Adipocyte (in vitro differentiated cells): ENCODE measurements at regions not wholly inside any gene's neighbourhood (a gene's known extent, or its start where the extent isn't known, plus 50 kb on each side); places are given as distances from the start of the nearest gene placed in this dataset.
"Not testable (repeated sequence)": the region's sequence is repeated elsewhere in the genome, so short reads cannot be mapped to it uniquely, and the experiment has no call there.

ENCODE experiments used
- DNase-seq: peaks from one replicate; pipeline ENCODE4 v3.0.0-alpha.2; 2015; ENCODE audit warnings: low read depth
- H3K27me3 ChIP-seq: replicated peaks from 2 replicates; pipeline ENCODE4 v1.7.0; 2013; ENCODE audit warnings: mild to moderate bottlenecking, low read length, moderate library complexity; ENCODE audit not compliant: control insufficient read depth, insufficient read depth
- H3K36me3 ChIP-seq: 2 replicates; pipeline ENCODE4 v1.7.0; 2013; ENCODE audit warnings: low read length, mild to moderate bottlenecking, moderate library complexity; ENCODE audit not compliant: control insufficient read depth, insufficient read depth, severe bottlenecking
- H3K4me1 ChIP-seq: 2 replicates; pipeline ENCODE4 v1.7.0; 2013; ENCODE audit warnings: mild to moderate bottlenecking, low read length, moderate library complexity; ENCODE audit not compliant: control insufficient read depth, insufficient read depth
- H3K4me3 ChIP-seq: 2 replicates; pipeline ENCODE4 v1.7.0; 2013; ENCODE audit warnings: mild to moderate bottlenecking, low read length, moderate library complexity
- H3K9ac ChIP-seq: 2 replicates; pipeline ENCODE4 v1.7.0; 2013; ENCODE audit warnings: mild to moderate bottlenecking, low read length, moderate library complexity
- H3K9me3 ChIP-seq: 2 replicates; pipeline ENCODE4 v1.7.0; 2013; ENCODE audit warnings: mild to moderate bottlenecking, low read length, moderate library complexity; ENCODE audit not compliant: control insufficient read depth

DNA sequence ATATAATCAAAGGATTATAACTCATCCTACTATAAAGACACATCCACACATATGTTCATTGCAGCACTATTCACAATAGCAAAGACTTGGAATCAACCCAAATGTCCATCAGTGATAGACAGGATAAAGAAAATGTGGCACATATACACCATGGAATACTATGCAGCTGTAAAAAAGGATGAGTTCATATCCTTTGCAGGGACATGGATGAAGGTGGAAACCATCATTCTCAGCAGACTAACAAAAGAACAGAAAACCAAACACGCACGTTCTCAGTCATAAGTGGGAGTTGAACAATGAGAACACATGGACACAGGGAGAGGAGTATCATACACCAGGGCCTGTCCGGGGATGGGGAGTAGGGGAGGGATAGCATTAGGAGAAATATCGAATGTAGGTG is 253.0 kb upstream of the ID4 start:
- not testable (repeated sequence) for H3K27me3 ChIP-seq, H3K9ac ChIP-seq, DNase-seq, H3K4me3 ChIP-seq, H3K9me3 ChIP-seq, H3K4me1 ChIP-seq, H3K36me3 ChIP-seq

- Histone ChIP-seq H3K9ac (no peak overlapping the region), H3K4me3 (no peak overlapping the region), H3K27me3 (no peaks in the 10 kb centered on the region), H3K9me3 (no peaks in the 10 kb centered on the region), H3K36me3 (no peaks in the 10 kb centered on the region), H3K4me1 (peaks cover 2% of the 10 kb centered on the region)
- no peak for DNase-seq
Observed at GRCh38 chr6:19587238-19587942, 249.8 kb upstream of the ID4 start.

- Histone ChIP-seq H3K4me3 (no peak overlapping the region), H3K4me1 (peaks cover 2% of the 10 kb centered on the region), H3K9ac (no peak overlapping the region), H3K27me3 (no peaks in the 10 kb centered on the region), H3K9me3 (no peaks in the 10 kb centered on the region), H3K36me3 (no peaks in the 10 kb centered on the region)
- DNase-seq, result no peak
Observed at GRCh38 chr6:19590501-19591131, 246.6 kb upstream of the ID4 start.

DNA sequence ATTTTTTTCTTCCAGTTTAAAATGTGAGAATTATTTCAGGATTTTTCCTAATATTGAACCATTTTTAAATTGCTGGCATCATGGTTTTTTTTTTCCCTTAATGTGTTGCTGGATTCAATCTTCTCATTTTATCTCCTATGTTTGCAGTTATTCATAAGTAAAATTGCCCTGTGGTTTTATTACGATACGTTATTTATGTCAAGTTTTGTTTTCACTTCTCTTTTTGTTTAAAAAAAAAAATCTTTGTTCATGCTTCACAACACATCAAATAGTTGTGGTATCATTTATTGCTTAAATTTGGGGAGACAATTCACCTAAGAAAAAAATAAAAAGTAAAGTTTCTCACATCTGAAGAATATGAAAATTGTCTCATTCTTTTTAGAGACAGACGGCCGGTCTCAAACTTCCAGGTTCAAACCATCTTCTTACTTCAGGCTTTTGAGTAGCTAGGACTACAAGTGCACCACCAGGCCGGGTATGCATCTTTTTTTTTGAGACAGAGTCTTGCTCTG is 239.3 kb upstream of the ID4 start:
- Histone ChIP-seq H3K36me3 (no peaks in the 10 kb centered on the region), H3K4me3 (no peak overlapping the region), H3K4me1 (no peaks in the 10 kb centered on the region), H3K9ac (no peak overlapping the region), H3K9me3 (no peaks in the 10 kb centered on the region), H3K27me3 (no peaks in the 10 kb centered on the region)
- DNase-seq, result no peak

GRCh38 chr6:19599796-19600464 is 237.2 kb upstream of the ID4 start:
- no peaks in the 10 kb centered on the region for H3K4me1 ChIP-seq
- no peak for DNase-seq
- no peak overlapping the region for H3K9ac ChIP-seq
- H3K4me3 ChIP-seq, result no peak overlapping the region
- no peaks in the 10 kb centered on the region for H3K27me3 ChIP-seq
- H3K9me3 ChIP-seq, result no peaks in the 10 kb centered on the region
- no peaks in the 10 kb centered on the region for H3K36me3 ChIP-seq

DNA sequence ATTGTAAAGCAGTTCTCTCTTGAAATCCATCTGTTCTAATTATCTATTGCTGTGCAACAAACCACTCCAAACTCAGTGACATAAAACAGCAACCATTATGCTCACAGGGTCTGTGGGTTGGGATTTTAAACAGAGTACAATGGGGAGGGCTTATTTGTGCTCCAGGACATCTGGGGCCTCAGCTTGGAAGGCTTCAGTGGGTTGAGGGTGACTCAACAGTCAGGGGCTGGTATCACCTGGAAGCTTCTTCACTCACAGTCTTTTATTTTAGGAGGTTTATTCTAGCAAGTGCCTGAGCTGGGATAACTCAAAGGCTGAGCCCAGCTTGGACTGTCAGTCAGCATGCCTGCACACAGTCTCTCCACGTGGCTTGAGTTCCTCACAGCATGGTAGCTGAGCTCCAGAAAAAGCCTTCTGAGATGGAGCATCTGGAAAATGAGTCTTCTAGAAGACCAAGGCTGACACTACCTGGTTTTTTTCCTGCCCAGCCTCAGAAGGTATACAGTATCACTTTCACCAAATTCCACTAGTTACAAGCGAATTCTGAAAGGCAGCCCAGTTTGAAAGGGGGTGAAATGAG is 234.6 kb upstream of the ID4 start:
- Histone ChIP-seq H3K4me3 (no peak overlapping the region), H3K36me3 (no peaks in the 10 kb centered on the region), H3K4me1 (no peaks in the 10 kb centered on the region), H3K27me3 (no peaks in the 10 kb centered on the region), H3K9ac (no peak overlapping the region), H3K9me3 (no peaks in the 10 kb centered on the region)
- DNase-seq, result no peak

GRCh38 chr6:19603721-19604120 is 233.4 kb upstream of the ID4 start:
- no peak overlapping the region for H3K4me3 ChIP-seq
- no peaks in the 10 kb centered on the region for H3K36me3 ChIP-seq
- H3K9me3 ChIP-seq, result no peaks in the 10 kb centered on the region
- no peak overlapping the region for H3K9ac ChIP-seq
- DNase-seq, result no peak
- H3K27me3 ChIP-seq, result no peaks in the 10 kb centered on the region
- H3K4me1 ChIP-seq, result no peaks in the 10 kb centered on the region

GRCh38 chr6:19605624-19606023 is 231.5 kb upstream of the ID4 start:
- Histone ChIP-seq H3K9me3 (no peaks in the 10 kb centered on the region), H3K27me3 (no peaks in the 10 kb centered on the region), H3K36me3 (no peaks in the 10 kb centered on the region), H3K4me1 (no peaks in the 10 kb centered on the region), H3K9ac (no peak overlapping the region), H3K4me3 (no peak overlapping the region)
- no peak for DNase-seq

- H3K36me3 ChIP-seq, result no peaks in the 10 kb centered on the region
Observed at GRCh38 chr6:19608546-19608945, 228.6 kb upstream of the ID4 start.

DNA sequence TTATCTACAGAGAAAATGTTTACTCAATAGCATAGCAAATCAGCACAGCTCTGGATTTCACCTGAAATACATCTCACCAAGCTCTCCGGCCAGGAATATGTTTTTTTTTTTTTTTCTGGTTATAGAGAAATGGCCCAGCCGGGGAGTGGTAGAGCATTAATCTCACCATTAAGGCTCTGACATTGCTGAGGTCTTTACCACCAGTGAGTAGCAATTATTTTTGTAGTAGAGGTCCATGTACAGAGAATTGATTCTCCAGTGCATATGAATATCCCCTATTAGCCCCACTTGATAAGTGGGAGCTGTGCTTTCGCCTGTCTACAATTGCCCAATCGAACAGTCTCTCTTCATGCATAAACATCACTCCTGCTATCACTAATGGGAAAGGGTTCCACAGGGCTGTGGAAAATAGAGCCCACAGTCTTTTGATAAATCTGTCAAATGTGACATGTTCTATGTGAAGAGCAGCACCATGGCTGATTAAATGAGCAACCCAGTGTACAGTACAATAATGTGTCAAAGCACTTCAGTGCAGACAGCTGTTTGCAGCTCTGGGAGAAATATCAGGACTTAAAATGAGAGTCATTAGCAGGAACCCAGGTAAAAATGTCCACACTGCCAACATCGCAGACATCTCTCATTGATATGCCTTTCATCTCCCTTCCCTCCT is 227.1 kb upstream of the ID4 start:
- no peak overlapping the region for H3K9ac ChIP-seq
- H3K9me3 ChIP-seq, result no peaks in the 10 kb centered on the region
- H3K4me1 ChIP-seq, result no peaks in the 10 kb centered on the region
- DNase-seq, result no peak
- no peak overlapping the region for H3K4me3 ChIP-seq
- no peaks in the 10 kb centered on the region for H3K36me3 ChIP-seq
- H3K27me3 ChIP-seq, result no peaks in the 10 kb centered on the region

More at GRCh38 chr6:19608546-19608945, 228.6 kb upstream of the ID4 start:
- Histone ChIP-seq H3K4me1 (no peaks in the 10 kb centered on the region), H3K9ac (no peak overlapping the region), H3K9me3 (no peaks in the 10 kb centered on the region), H3K27me3 (no peaks in the 10 kb centered on the region), H3K4me3 (no peak overlapping the region)
- no peak for DNase-seq
